ENCODE measurements at regions not wholly inside any gene's neighbourhood (a gene's known extent, or its start where the extent isn't known, plus 50 kb on each side); places are given as distances from the start of the nearest gene placed in this dataset.

DNA sequence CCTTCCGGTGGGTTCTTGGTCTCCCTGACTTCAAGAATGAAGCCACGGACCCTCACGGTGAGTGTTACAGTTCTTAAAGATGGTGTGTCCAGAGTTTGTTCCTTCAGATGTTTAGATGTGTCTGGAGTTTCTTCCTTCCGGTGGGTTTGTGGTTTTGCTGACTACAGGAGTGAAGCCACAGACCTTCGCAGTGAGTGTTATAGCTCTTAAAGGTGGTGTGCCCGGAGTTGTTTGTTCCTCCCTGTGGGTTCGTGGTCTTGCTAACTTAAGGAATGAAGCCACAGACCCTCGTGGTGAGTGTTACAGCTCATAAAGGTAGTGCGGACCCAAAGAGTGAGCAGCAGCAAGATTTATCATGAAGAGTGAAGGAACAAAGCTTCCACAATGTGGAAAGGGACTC is 87.1 kb upstream of the BASP1 start:
- peak; percentile 68 for DNase-seq

DNA sequence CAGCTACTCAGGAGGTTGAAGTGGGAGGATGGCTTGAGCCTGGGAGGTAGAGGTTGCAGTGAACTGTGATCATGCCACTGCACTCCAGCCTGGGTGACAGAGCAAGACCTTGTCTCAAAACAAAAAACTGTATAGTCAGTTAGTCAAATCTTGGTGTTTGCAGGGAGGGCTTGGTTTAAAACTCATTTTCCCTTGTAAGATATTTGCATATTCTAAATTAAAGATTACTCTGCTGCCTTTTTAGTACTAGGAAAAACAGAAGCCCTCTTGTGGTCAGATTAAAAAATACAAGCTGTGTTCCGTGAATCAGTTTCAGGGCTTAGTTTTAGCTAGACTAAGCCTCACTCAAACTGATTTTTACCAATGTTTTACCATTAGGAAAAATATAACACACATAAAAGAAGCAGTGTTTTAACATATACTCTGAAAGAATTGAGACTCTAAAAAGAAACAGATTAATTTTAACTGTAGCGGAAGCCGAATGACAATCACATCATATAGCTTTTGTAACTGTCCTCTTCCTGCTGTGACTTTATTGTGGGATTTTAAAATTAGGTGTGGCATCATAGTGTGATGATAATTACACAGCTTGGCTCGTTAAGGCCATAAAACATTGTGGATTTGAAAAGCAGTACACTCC is 84.9 kb upstream of the BASP1 start:
- no peak for DNase-seq

DNA sequence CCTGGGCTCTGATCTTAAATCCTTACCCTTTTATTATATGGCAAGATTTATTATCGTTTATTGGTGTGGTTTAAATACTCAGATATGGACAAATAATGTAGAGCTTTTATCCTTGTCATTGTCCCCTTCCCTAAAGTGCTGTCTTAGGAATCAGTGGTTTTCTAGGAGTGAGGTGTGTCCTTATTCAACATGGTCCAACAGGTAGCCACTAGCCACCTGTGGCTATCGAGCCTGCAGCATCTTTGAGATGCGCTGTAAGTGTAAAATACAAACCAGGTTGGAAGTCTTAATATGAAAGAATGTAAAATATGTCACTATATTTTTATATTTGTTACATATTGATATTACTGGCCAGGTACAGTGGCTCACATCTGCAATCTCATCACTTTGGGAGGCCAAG is 82.4 kb upstream of the BASP1 start:
- no peak for DNase-seq

- no peak for DNase-seq
Measured at GRCh38 chr5:17143335-17143734, 74.1 kb upstream of the BASP1 start.

DNA sequence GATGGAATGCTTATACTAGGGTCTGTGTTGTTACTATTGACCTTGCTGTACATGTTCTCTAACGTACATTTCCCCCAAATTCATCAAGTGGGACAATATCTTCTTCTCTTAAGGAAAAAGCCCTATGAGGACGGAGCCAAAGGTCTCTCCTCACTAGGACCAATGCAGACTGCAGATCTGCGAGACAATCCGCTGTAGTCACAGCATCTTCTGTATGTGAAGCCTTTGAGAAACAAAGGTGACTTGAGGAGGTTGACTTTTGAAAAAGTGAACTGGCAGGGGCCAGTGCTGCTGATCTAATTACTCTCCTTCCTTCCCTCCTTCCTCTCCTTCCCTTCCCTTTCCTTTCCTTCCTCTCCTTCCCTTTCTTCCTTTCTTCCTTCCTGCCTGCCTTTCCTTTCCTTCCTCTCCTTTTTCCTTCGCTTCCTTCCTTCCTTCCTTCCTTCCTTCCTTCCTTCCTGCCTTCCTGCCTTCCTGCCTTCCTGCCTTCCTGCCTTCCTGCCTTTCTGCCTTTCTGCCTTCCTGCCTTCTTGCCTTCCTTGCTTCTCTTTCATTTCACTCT is 71.1 kb upstream of the BASP1 start:
- no peak for DNase-seq

DNA sequence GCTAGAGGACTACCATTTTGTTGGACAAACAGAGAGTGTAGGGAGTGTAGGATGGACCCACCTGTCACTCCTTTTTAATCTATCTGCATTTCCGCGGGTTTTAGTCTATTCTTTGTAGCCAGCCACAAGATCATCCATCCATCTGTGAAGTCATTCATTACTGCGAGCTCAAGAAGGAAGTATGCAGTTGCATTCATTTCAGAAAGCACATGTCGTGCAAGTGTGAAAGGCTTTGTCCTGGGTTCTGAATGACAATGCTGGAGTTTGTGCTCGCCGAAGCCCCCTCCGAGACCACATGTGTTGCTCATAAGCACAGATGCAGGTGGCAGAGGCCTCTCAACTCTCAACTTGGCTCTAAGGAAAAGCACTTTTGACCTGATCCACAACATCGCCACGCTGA is 70.3 kb upstream of the BASP1 start:
- no peak for DNase-seq

DNA sequence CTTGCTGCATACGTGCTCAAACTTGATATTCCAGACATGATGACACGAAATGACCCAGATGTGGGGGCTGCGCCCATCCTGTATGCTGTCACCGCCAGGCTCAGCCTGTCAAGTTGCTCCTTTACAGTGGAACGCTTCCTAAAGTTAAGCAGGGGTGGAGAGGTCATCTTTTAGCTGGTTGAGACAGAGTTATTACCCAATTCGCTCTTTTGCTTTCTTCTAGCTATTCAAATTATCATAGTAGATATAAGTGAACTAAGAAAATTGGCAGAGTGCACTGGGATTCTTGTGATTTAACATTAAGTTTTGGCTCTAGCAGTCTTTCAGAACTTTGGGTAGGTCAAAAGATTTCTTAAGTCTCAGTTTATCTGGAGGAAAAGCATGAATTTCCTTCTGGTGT is 69.8 kb upstream of the BASP1 start:
- DNase-seq, result no peak

- DNase-seq, result no peak
Measured at GRCh38 chr5:17148481-17148880, 69.0 kb upstream of the BASP1 start.

DNA sequence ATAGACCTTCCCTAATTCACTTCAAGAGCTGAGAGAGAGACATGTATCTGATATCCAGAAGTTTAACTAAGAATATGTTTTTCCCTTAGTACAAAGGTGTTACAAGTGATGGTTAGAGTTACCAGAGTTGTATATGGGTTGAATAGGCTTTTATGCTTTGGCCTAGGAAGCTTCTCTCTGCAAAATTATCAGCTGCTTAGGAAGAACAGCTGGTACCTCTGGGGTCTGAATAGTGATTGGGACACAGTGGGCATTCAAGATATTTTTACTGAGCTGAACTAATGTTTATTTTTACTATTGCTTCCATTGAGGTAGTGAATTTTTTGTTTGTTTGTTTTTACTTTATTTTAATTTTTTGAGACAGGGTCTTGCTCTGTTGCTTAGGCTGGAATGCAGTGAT is 67.6 kb upstream of the BASP1 start:
- DNase-seq, result no peak

DNA sequence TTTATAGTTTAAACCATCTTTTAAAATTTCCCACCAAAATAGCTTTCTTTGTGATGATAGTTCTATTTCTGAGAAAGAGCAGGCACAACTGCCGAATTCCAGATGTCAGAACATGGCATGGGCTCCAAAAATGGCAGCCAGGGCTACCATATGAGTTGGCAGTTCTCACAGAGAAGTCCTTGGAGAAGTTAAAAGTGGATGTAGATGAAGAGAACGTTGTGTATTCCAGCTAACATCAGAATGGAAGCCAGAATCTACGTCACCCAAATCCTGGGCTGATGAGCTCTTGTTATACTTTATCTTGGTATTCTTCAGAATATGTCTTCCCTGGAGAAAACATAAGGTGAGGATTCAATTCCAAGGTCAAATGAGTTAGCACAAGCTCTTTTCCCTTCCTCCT is 66.9 kb upstream of the BASP1 start:
- DNase-seq, result no peak

- DNase-seq, result peak; percentile 58
Measured at GRCh38 chr5:17151686-17152085, 65.7 kb upstream of the BASP1 start.

DNA sequence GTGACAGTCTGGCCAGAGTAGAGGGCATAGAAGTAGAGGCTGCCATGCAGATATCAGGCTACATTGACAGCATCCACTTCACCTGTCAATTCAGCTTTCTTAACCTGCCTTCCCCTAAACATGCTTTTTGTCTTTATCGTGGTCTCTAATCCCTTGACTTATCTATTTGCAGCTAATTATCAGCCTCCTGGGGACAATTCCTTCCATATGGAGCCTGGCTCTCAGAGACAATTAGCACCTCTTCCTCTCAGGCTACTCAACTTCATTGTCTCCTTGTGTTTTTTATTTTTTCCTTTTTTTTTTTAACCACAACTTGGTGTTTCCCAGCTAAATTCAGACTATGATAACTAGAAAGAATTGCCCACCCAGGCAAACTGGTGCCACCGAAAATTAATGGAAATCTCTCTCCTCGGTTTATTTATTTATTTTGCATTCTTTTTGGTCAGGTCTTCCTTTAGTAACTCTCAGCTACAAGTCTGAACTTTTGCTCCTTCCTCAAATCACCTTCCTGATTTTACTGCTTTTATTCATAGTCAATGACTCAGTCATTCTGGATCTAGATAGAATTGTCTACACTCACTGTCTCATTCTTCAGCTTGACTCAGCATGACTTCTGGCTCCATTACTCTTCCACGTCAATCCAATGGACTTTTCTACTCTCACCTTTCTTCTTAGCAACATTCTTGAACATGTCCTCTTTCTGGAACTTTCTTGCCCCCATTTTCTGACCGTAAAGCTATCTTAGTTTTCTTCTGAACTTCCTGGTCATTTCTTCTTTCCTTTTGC is 63.0 kb upstream of the BASP1 start:
- DNase-seq, result peak; percentile 80

- peak; percentile 66 for DNase-seq
Measured at GRCh38 chr5:17156463-17156862, 61.0 kb upstream of the BASP1 start.

GRCh38 chr5:17157294-17157693 is 60.1 kb upstream of the BASP1 start:
- DNase-seq, result peak; percentile 75

DNA sequence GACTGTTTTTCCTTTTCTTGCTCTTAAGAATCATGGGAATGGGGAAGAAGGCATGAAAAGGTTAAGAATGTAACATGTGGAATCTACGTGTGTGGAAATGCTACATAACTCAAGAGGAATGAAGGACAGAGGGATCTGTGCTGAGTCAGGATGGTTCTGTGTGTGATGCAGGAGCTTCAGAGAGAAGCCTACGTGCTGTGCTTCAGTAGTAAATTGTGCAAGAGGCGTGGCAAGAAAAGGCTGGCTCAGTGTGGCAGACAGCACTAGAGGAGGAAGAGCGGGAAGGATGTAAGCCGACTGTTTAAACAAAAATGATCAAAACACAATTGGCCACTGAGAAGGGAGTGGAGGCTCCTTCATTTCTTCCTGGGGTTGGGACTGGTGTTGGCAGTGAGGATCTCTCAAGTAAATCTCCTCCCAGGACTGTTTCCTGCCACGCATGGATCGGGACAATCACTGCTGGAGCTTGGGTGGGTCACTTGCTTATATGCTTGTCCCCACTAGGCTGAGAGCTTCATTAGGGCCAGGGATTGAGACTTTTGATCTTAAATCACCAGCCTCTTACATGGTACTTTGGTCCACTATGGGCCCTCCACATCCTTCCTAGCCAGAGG is 59.4 kb upstream of the BASP1 start:
- peak; percentile 99 for DNase-seq

GRCh38 chr5:17160756-17161040 is 56.7 kb upstream of the BASP1 start:
- DNase-seq, result no peak

DNA sequence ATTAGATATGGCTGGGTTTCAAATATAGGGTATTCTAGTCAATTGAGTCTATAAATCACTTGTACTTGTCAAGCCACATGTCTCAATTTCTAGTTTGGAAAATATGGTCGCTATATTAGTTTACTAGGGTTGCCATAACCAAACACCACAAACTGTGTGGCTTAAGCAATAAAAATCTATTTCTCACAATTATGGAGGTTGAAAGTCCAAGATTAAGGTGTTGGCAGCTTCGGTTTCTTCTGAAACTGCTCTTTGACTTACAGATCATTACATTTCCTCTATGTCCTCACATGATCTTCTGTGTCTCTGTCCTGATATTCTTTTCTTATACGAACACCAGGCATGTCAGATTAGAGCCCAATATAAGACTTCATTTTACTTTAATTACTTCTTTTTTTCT is 55.8 kb upstream of the BASP1 start:
- no peak for DNase-seq

DNA sequence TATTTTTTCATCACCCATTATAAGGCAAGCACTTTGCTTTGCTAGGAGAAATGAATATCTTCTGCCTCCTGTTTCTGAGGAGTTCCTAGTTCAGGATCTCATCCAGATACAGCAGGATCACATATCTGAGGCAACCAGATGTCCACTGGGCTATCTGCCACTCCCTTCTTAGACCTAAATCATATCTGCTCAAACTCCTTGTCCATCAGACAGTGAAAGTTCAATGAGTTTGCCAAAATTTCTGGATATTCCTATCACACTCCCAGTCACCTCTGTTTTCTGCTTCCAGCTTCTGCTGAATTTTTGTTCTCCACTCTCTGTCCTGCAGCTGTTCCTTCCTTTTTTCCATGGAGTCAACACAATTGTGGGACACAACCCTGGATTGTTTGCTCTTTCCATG is 54.2 kb upstream of the BASP1 start:
- DNase-seq, result no peak

DNA sequence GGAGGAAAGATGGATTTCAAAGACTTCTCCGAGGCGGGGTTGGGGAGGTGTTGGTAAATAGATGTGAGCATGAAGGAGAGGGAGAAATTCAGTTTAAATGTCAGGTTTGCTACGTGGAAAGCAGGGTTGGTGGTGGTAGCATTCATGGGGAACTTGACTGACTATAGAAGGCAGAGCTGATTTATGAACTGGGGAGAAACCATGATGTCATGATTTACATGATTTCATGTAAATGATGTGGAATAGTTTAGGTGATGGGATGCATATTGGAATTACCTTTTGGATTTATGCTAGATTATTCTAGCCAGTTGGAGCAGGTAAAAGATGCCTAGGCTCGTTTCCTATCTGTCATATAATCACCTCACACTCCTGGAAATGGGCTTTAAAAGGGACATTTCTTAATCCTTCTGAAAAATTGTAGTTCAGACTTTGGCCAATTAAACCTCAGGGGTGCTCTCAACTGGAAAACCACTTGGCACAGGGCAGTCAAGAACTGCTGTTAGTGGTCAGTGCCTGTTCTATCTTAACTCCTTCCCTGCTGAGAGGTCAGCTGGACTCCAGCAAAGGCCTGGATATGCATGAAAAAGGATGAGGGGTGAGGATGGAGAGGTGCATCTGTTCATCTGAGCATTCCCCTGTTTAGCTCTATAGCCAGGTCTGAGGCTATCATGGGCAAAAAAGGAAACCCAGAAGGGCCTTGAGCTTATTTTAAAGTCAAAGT is 50.1 kb upstream of the BASP1 start:
- DNase-seq, result no peak
